B cell (primary cell): ENCODE measurements at regions not wholly inside any gene's neighbourhood (a gene's known extent, or its start where the extent isn't known, plus 50 kb on each side); places are given as distances from the start of the nearest gene placed in this dataset.

Source experiments
- ATAC-seq: fragments of 200-7000 bp; cut with Tn5 transposase; one replicate; pipeline ENCODE4 v1.10.0; 2021; ENCODE audit warnings: low read depth, mild to moderate bottlenecking, moderate number of reproducible peaks, moderate library complexity
- CTCF ChIA-PET: fragments of 350-600 bp; sonication (Branson Sonifier 250); formaldehyde crosslinking; loops from one replicate; lab custom pipeline; 2021; ENCODE audit warnings: antibody characterized with exemption, inconsistent platforms; lab: Charles Lee
- POLR2A ChIA-PET: fragments of 350-600 bp; sonication (Branson Sonifier 250); formaldehyde crosslinking; loops from one replicate; lab custom pipeline; 2021; ENCODE audit warnings: antibody characterized with exemption; lab: Charles Lee
- DNase-seq: peaks from one replicate; pipeline ENCODE4 v3.0.0; 2013
- H2AFZ ChIP-seq: 2 replicates; pipeline ENCODE4 v1.6.1; 2012; ENCODE audit warnings: mild to moderate bottlenecking, low read depth, low read length; ENCODE audit not compliant: insufficient read depth, poor library complexity, severe bottlenecking
- H3K27ac ChIP-seq, 2 donors: 1 replicate in 1 of 2; 2 replicates in 1 of 2; pipeline ENCODE4 v1.5.1; 2012 to 2013; ENCODE audit warnings: low read length in 2 of 2, mild to moderate bottlenecking in 2 of 2, moderate library complexity in 1 of 2
- H3K27me3 ChIP-seq, 4 experiments: fragments of 200-600 bp in 1 of 4; sonication (generic) in 1 of 4; replicated peaks in 1 of 4; 1 replicate in 2 of 4; 2 replicates in 2 of 4; pipeline versions ENCODE4 v1.6.1 to v1.7.0; 2013 to 2016; ENCODE audit warnings: low read length in 3 of 4, mild to moderate bottlenecking in 2 of 4, mixed read lengths in 1 of 4, moderate library complexity in 1 of 4; ENCODE audit not compliant: insufficient read depth in 4 of 4, control insufficient read depth in 3 of 4; ENCODE audit errors: control extremely low read depth in 1 of 4
- H3K36me3 ChIP-seq, 2 experiments: replicated peaks in 1 of 2; 1 replicate in 1 of 2; 2 replicates in 1 of 2; pipeline versions ENCODE4 v1.6.1 to v1.7.1; 2013; ENCODE audit warnings: low read length in 1 of 2; ENCODE audit not compliant: insufficient read depth in 2 of 2, control insufficient read depth in 1 of 2; ENCODE audit errors: control extremely low read depth in 1 of 2, extremely low read depth in 1 of 2
- H3K4me1 ChIP-seq, 2 donors: fragments of 200-600 bp in 1 of 2; sonication (generic) in 1 of 2; 1 replicate in 1 of 2; 2 replicates in 1 of 2; pipeline versions ENCODE4 v1.5.1 to v1.6.1; 2013 to 2017; ENCODE audit warnings: low read length in 2 of 2; ENCODE audit not compliant: control insufficient read depth in 2 of 2, insufficient read depth in 2 of 2
- H3K4me2 ChIP-seq: replicated peaks from 2 replicates; pipeline ENCODE3; 2012; ENCODE audit warnings: mild to moderate bottlenecking, low read depth, low read length; ENCODE audit not compliant: poor library complexity, severe bottlenecking
- H3K4me3 ChIP-seq, 5 experiments: fragments of 200-600 bp in 1 of 5; sonication (generic) in 1 of 5; 1 replicate in 3 of 5; 2 replicates in 2 of 5; pipeline versions ENCODE4 v1.5.1 to v1.7.0; 2011 to 2016; ENCODE audit warnings: low read length in 4 of 5, mild to moderate bottlenecking in 4 of 5, low read depth in 2 of 5, control low read depth in 1 of 5, moderate library complexity in 1 of 5; ENCODE audit not compliant: insufficient read depth in 1 of 5; ENCODE audit errors: control extremely low read depth in 1 of 5, extremely low read depth in 1 of 5
- H3K79me2 ChIP-seq: fragments of 200-600 bp; sonication (generic); one replicate; pipeline ENCODE4 v1.6.0; 2016; ENCODE audit warnings: low read length; ENCODE audit not compliant: control insufficient read depth, insufficient read depth
- H3K9ac ChIP-seq: fragments of 200-600 bp; sonication (generic); 2 replicates; pipeline ENCODE4 v1.6.1; 2017; ENCODE audit warnings: mild to moderate bottlenecking, low read length, moderate library complexity
- H3K9me3 ChIP-seq, 3 donors: one replicate each; pipeline versions ENCODE4 v1.6.1 to v1.7.1; 2013; ENCODE audit warnings: low read length in 2 of 3; ENCODE audit not compliant: control insufficient read depth in 2 of 3, insufficient read depth in 1 of 3; ENCODE audit errors: control extremely low read depth in 1 of 3
- H4K20me1 ChIP-seq: 2 replicates; pipeline ENCODE4 v1.6.0; 2012; ENCODE audit warnings: mild to moderate bottlenecking, low read length; ENCODE audit not compliant: insufficient read depth, control insufficient read depth, poor library complexity, severe bottlenecking
- H3K27ac Mint-ChIP-seq: one replicate; pipeline ENCODE4 v1.8.0; 2021; ENCODE audit warnings: mixed read lengths
- H3K27me3 Mint-ChIP-seq: one replicate; pipeline ENCODE4 v1.8.0; 2021; ENCODE audit warnings: mixed read lengths
- H3K4me1 Mint-ChIP-seq: one replicate; pipeline ENCODE4 v1.8.0; 2021; ENCODE audit warnings: mixed read lengths
- H3K4me3 Mint-ChIP-seq: one replicate; pipeline ENCODE4 v1.8.0; 2021; ENCODE audit warnings: mixed read lengths
- H3K9me3 Mint-ChIP-seq: one replicate; pipeline ENCODE4 v1.8.0; 2022; ENCODE audit warnings: mixed read lengths; ENCODE audit not compliant: insufficient read depth
- EZH2 ChIP-seq: IDR thresholded peaks from 2 replicates; pipeline ENCODE4 v1.6.1; 2012; ENCODE audit warnings: borderline replicate concordance, low read depth, mild to moderate bottlenecking, moderate library complexity, low read length; ENCODE audit not compliant: insufficient read depth, poor library complexity, severe bottlenecking
- WGBS: methylation state at CpG from one replicate; pipeline ENCODE4 v1.1.5; 2013; ENCODE audit warnings: missing lambda C conversion rate; ENCODE audit not compliant: insufficient coverage; 5-methylcytosine and 5-hydroxymethylcytosine counted together
- intact Hi-C: fragments of 100-400 bp; cut with micrococcal nuclease; formaldehyde crosslinking; loops from one replicate; pipeline ENCODE4 v1.10.0; 2022
- TF ChIP-seq, protein P1 (sequence below): fragments of 200-600 bp; IDR thresholded peaks from one replicate; pipeline ENCODE4 v1.8.0; 2022; ENCODE audit warnings: antibody characterized with exemption, mild to moderate bottlenecking

DNA sequence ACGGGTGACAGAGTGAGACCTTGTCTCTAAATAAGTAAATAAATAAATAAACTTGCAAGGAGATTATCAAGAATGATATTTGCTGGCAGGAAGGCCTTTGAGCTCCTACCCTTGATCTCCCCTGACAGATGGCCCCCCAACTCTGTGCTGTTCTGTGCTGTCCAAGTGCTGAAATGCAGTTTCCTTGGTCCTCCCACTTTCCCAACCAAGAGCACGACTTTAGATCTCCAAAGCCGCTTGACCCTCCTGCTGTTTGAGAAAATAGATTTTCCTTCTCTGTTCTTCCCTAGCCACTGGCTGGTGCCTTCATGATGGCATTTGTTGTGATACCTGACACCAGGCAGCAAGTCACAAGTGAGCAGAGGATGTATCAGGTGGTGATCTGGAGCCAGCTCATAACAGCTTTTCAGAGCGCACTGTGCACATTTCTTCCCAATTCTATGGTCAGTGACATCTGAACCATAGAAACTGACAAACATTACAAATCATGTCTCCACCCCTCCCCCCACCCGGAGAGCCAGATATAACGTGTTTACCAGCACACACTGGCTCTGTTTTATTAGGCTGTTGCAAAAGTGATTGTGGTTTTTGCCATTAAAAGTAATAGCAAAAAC is 80.0 kb upstream of the PUM3 start:
- H3K4me1 ChIP-seq: no peaks in the 10 kb centered on the region
- 100% methylated on average over 1 of the region's 6 CpGs for WGBS
- H3K9ac ChIP-seq: no peak overlapping the region
- H3K79me2 ChIP-seq: no peaks in the 10 kb centered on the region
- Mint-ChIP-seq H3K9me3 (peaks cover 5% of the 10 kb centered on the region), H3K27me3 (peaks cover 6% of the 10 kb centered on the region), H3K4me1 (no peaks in the 10 kb centered on the region), H3K27ac (no peak overlapping the region), H3K4me3 (no peak overlapping the region)
- H3K27me3 ChIP-seq: peaks cover 0 to 6% (median 0%) of the 10 kb centered on the region in 4 experiments
- DNase-seq (no peak), ATAC-seq (no peak)
- ChIA-PET CTCF (no interaction called here), POLR2A (no interaction called here)
- H3K9me3 ChIP-seq: no peaks in the 10 kb centered on the region
- intact Hi-C loops: no loop called here
- no peak overlapping the region for H3K4me2 ChIP-seq
- no peak overlapping the region for H2AFZ ChIP-seq
- no peak overlapping the region for H3K4me3 ChIP-seq
- H3K27ac ChIP-seq: no peak overlapping the region
- no peaks in the 10 kb centered on the region for H4K20me1 ChIP-seq
- no peak for TF ChIP-seq EZH2
- TF ChIP-seq, protein P1, sequence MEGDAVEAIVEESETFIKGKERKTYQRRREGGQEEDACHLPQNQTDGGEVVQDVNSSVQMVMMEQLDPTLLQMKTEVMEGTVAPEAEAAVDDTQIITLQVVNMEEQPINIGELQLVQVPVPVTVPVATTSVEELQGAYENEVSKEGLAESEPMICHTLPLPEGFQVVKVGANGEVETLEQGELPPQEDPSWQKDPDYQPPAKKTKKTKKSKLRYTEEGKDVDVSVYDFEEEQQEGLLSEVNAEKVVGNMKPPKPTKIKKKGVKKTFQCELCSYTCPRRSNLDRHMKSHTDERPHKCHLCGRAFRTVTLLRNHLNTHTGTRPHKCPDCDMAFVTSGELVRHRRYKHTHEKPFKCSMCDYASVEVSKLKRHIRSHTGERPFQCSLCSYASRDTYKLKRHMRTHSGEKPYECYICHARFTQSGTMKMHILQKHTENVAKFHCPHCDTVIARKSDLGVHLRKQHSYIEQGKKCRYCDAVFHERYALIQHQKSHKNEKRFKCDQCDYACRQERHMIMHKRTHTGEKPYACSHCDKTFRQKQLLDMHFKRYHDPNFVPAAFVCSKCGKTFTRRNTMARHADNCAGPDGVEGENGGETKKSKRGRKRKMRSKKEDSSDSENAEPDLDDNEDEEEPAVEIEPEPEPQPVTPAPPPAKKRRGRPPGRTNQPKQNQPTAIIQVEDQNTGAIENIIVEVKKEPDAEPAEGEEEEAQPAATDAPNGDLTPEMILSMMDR: no peak
- no peaks in the 10 kb centered on the region for H3K36me3 ChIP-seq

DNA sequence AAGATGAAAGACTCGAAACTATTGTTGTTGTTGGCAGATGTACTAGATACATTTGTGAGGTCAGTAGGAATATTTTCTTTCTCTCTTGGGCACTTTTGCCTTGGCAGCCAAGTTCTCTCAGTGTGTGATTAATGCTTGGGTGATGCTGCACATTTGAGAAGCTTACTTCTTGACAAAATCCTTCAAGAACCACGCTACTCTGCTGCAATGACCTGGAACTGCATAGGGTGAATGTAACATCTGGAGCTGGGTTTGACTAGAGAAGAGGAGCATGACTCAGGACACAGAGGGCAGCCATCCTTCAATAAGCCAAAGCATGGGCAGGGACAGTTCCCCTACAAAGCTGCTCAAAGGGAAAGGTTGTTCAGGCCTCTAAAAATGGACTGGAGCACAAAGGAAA is 75.5 kb upstream of the PUM3 start:
- intact Hi-C loops: no loop called here
- Histone ChIP-seq H2AFZ (no peak overlapping the region), H3K9me3 (no peaks in the 10 kb centered on the region), H3K9ac (no peak overlapping the region), H3K4me1 (no peaks in the 10 kb centered on the region), H3K36me3 (no peaks in the 10 kb centered on the region), H3K4me3 (no peak overlapping the region), H3K27me3 (peaks cover 0 to 6% (median 0%) of the 10 kb centered on the region in 4 experiments), H3K79me2 (no peaks in the 10 kb centered on the region), H3K27ac (no peak overlapping the region), H4K20me1 (no peaks in the 10 kb centered on the region), H3K4me2 (no peak overlapping the region)
- no peak overlapping the region for H3K4me3 Mint-ChIP-seq
- no peak overlapping the region for H3K27ac Mint-ChIP-seq
- H3K4me1 Mint-ChIP-seq: no peaks in the 10 kb centered on the region
- ATAC-seq (no peak), DNase-seq (no peak)
- H3K9me3 Mint-ChIP-seq: no peaks in the 10 kb centered on the region
- CTCF ChIA-PET: no interaction called here
- H3K27me3 Mint-ChIP-seq: peaks cover 3% of the 10 kb centered on the region
- TF ChIP-seq, protein P1: no peak
- TF ChIP-seq EZH2: no peak
- POLR2A ChIA-PET: no interaction called here
- 91% methylated on average over 2 of the region's 2 CpGs for WGBS
